ENCODE measurements at regions not wholly inside any gene's neighbourhood (a gene's known extent, or its start where the extent isn't known, plus 50 kb on each side); places are given as distances from the start of the nearest gene placed in this dataset.

DNA sequence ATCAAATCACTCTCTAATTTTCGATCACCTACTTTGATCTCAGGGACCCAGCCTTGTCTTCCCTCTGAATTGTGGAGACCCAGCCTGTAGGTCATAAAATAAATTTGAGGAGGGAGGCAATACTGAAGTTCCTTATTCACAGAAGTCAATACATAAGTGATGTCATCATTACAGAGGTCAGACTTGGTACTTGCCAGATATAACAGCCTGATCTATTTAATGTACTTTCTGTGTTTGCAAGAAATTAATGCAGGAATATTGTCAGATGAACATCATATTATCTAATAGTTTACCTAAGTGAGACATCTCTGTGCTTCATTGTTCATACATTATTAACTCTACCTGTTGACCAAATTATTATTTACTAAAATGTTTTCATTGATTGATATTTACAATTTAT lies 105.6 kb downstream of the GPAM start:
- TF ChIP-seq CTCF (conservative IDR thresholded peaks at IDR 0.05; ENCODE audit: low read length) (no peak), EZH2phosphoT487 (IDR thresholded peaks at IDR 0.05; ENCODE audit: borderline replicate concordance) (no peak)

All from Loucy (cell line).